Stimulated activated CD4-positive, alpha-beta T cell treated with anti-CD3 and anti-CD28 coated beads, Interleukin-1b, Interleukin-23, amount 100 ng/mL, for 4 hours (primary cell): ENCODE measurements at regions not wholly inside any gene's neighbourhood (a gene's known extent, or its start where the extent isn't known, plus 50 kb on each side); places are given as distances from the start of the nearest gene placed in this dataset.

Experiments
- DNase-seq, 2 donors: peaks; one replicate each; pipeline ENCODE4 v3.0.0-alpha.2; 2020; ENCODE audit warnings: low read depth in 2 of 2

DNA sequence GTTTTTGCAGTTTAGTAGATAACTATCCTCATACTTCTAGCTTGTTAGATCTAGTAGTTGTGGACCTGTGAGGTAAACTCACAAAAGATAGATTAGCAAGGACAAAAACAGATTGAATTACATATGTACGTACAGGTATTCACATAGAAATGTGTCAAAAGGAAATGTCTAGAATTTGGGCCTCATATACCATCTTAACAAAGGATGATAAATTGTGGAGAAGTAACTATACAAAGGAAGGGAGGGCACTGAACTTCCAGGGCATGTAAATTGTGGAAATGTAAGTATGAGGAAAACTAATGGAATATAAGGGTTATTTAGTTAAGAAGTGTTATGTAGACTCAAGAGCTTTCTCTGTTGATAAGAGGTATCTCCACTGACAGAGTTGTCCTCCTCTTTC is 477.3 kb downstream of the KCNJ2 start:
- DNase-seq = no peak

DNA sequence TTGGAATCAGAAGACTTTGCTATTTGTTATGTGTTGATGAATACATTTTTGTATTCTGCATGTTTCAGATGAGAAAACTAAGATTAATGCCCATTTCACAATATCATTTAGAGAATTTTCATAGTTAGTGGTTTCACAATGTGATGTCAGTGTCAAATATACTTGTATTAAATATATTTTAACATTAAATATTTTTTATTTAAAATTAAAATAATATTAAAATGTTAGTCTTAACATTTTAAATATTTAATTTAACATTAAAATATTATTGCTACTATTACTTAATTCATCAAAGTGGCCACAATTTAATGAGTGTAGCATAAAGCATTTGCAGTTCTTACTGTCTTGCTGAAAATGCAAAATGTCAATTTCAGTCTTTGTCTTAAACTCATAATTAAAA is 478.8 kb downstream of the KCNJ2 start:
- no peak for DNase-seq

DNA sequence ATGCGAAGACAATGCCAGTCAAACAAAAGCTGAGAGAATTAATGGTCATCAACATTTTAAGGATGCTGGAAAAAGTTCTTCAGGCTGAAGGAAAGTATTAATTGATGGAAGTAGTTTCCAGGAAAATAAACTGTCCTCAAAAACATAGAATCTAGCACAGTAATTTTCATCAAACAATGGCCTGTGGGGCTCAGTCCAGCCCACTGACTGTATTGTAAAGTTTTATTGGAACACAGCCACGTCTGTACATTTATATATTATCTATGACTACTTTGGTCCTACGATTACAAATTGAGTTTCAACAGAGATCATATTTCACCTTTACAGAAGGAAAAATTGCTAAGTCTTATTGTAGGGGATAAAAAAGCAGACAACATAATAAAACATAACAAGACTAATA is 484.5 kb downstream of the KCNJ2 start:
- no peak for DNase-seq

- DNase-seq = no peak
Observed at GRCh38 chr17:70654706-70655105, 485.4 kb downstream of the KCNJ2 start.

GRCh38 chr17:70655176-70655958 is 486.0 kb downstream of the KCNJ2 start:
- DNase-seq = no peak

GRCh38 chr17:70658317-70658716 is 489.0 kb downstream of the KCNJ2 start:
- DNase-seq = no peak

DNA sequence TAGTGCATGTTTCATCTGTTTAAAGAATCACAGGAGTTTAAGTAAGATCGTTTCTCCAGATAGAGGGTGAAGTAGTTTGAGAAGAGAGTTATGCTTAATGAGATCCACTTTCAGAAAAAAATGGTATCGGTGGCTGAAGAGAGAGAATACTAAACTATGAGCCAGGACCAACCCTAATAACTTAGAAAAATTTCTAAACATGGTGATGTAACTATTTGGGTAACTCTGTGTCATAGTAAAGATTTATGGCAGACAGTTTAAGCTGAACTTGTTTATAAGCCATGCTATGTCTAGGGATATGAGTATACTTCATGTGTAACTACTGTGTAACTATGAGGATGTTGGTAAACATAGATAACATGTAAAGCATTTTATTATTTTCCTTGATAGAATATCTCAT is 489.5 kb downstream of the KCNJ2 start:
- no peak for DNase-seq

- DNase-seq = no peak
Observed at GRCh38 chr17:70661342-70662222, 492.2 kb downstream of the KCNJ2 start.

GRCh38 chr17:70668276-70668937 is 499.1 kb downstream of the KCNJ2 start:
- no peak for DNase-seq

- DNase-seq = no peak
Observed at GRCh38 chr17:70668938-70669778, 499.8 kb downstream of the KCNJ2 start.

DNA sequence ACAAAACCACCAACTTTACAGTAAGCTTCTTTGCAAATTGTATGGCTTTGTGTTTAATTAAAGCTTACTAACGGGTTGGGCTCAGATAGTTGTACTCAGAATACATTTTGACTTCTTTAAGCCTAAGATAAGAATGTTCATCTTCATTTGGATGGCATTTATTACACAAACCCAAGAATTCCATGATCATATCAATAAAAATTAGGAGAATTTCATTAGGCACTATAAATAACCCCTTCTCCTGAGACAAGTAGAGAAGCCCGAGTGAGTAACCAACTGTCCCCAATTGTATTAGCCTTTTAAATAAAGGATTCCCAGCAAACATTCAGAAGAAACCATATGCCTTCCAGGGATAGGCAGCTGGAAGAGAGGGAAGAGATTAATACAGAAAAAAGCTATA is 504.7 kb downstream of the KCNJ2 start:
- no peak for DNase-seq

- no peak for DNase-seq
Observed at GRCh38 chr17:70675070-70675590, 505.8 kb downstream of the KCNJ2 start.

- no peak for DNase-seq
Observed at GRCh38 chr17:70677783-70678647, 508.7 kb downstream of the KCNJ2 start.

DNA sequence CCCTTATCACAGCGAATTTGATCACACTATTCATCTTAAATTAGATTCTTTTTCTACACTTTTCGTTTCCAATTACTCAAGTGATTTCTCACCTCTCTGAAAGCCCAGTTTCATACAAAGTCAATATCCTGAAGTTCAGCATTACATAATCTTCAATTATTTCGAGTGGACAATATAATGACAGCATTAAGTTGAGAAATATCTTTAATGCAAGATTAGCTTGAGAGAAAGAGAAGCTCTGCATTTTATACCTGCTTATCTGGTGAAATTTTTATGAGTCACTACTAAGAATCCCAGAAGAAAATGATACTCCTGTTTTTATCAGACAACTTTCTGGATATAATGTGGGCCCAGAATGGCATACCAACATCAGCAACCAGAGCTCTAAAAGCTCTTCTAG is 509.6 kb downstream of the KCNJ2 start:
- no peak for DNase-seq

DNA sequence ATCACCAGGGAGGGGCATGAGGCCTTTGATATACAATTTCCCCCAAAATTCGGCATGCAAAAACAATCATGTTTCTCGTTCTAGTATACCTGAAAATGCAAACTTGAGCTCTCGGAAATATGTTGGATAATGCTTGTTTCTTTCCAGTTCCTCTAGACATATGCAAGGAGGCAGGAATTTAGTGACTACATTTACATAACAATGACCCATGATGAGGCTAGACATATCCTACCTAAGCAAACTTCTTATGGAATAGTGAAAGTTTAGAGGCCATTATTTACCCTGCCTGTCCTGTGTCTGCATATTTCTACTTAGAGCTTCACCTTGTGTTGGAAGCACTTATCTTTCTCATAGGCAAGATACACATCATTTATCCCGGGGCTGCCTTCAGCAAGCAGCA is 514.6 kb downstream of the KCNJ2 start:
- no peak for DNase-seq

DNA sequence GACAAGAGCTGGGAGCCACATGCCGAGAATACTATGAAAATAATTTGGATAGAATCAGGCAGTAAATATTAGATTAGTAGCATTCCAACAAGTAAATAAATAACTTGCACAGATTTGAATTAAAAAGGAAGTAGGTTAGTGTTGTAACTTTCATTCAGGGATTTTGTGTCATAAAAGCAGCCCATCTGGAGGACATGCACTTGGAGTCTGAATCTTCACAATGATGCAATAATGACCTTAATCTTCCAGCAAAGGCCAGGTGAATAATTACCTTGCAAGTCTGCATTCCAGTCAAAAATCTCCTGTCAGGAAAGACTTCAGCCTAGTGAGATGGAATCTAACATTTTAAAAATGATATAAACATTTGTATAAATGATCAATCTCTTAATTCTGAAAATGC is 518.1 kb downstream of the KCNJ2 start:
- DNase-seq = no peak

DNA sequence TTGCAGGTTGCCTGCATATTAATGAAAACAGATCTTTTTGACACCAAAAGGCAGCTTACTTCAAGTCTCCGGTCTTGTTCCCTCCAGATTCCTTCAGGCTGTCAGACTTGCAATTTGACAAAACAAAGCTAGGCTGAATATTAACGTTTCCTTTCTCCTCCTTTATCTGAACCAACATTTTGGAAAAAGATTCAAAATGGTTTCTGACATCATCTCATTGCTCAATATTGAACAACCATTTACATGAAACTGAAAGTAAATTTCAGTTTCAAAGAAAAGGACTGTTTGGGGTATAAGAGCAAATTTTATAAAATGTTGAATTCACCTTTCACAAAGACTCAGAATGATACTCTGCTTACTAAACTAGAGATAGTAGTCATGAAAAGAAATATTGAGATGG is 521.8 kb downstream of the KCNJ2 start:
- no peak for DNase-seq

DNA sequence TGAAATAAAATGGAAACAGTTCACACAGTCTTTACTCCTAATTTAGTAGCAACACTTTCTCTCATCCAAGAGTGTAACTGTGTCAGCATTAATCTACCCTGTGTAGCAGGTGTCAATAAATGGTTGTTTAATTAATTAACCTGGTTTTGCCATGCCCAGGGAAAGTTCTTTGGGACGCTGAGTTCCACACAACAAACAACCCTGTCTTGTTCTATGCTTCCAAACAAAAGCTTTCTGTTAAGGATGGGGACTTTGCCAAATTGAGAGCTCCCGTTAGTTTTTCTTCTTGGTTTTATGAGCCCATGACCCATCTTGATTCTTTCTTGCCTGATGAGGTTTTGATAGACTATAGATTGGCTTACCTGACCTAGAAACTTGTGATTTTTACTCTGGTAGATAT is 530.1 kb downstream of the KCNJ2 start:
- no peak for DNase-seq

- no peak for DNase-seq
Observed at GRCh38 chr17:70702683-70703255, 533.4 kb downstream of the KCNJ2 start.

GRCh38 chr17:70709596-70709995 is 540.3 kb downstream of the KCNJ2 start:
- no peak for DNase-seq
